ENCODE measurements at regions not wholly inside any gene's neighbourhood (a gene's known extent, or its start where the extent isn't known, plus 50 kb on each side); places are given as distances from the start of the nearest gene placed in this dataset.
"Not testable (repeated sequence)": the region's sequence is repeated elsewhere in the genome, so short reads cannot be mapped to it uniquely, and the experiment has no call there.

DNA sequence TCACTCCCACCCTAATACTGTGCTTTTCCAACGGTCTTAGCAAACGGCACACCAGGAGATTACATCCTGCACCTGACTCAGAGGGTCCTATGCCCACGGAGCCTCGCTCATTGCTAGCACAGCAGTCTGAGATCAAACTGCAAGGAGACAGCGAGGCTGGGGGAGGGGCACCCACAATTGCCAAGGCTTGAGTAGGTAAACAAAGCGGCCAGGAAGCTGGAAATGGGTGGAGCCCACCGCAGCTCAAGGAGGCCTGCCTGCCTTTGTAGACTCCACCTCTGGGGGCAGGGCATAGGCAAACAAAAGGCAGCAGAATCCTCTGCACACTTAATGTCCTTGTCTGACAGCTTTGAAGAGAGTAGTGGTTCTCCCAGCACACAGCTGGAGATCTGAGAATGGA is 450.2 kb downstream of the DIRAS2 start:
- DNase-seq = peak; percentile 16

DNA sequence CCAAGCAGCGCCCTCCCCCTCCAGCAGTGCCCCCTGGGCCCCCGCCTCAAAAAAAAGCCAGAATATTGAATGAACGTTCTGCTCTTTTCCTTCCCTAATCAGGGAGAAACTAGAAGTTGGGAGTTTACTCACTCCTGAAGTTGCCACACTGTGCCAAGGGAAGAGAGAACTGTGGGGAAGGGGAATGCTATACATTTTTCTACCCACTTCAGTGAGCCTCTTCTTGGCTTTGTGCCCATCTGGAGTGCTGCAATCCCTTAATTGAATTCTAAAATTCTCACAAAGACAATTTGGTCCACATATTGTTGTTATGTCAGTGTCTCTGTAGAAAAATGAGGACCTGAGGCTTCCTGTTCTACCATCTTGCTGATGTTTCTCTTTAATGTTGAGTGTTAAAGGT is 443.7 kb downstream of the DIRAS2 start:
- no peak for DNase-seq

DNA sequence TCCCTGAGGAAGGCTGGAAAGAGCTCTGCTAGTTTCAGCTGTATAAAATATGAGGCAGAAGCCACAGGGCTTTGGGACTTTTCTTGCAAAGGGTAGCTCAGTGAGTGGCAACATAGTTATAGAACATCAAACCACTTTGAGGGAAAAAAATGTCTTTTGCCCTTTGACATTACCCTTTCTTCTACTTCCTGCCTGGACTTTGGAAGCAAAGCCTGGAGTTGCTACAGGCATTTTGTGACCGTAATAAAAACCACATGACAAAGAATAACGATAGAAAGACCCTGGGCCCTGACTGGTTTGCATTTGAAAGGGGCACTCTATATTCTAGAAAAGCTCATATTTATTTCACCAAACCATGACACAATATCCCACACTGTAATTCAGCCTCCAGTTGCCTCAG is 440.9 kb downstream of the DIRAS2 start:
- no peak for DNase-seq

DNA sequence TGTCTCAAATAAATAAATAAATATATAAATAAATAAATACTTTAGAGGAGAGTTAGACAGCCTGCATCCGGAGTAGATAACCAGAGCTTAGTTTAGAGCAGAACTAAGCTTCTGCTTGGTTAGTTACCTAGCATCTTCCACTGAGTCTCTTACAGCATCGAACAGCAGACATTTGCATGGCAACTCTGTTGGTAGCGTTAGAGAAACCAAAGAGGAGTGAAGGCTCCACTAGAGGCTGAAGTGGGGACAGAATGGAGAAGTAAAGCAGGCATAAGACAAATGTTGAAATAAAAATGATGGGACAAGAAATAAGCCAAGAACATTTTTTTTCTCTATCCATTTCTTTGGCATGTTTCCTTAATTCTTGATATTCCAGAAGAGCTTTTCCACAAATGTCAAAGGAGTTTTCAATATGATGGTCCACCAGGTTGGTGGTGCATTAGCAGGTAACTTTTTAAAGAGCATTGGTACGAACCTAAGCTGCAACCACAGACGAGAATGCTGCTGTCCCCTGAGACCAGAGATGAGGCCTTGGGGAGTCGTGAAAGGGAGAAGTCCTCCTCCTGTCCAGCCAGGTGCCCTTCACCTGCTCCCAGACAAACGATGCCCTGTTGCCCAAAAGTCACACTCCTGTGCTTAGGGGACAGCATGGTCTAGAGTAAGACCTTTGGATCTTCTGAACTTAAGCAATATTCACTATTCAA is 438.3 kb downstream of the DIRAS2 start:
- no peak for DNase-seq

DNA sequence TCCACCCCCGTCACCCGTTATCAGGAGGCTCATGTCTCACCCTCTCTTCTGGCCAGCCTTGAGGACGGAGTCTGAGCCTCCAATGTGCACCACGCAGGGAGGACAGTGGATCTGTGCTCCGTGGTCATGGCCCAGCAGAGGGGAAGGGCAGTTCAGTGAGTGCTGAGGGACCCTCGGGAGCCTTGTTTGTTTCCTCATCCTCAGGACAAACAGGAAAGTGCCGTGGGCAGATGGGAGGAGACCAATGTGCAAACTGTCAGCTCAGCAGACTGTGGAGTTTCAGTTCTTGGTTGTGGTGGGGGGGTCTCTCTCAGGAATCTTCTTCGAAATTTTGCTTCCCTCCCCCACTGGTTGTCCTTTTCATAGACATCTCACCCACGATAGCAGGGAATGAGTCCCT is 429.6 kb downstream of the DIRAS2 start:
- not testable (repeated sequence) for DNase-seq

DNA sequence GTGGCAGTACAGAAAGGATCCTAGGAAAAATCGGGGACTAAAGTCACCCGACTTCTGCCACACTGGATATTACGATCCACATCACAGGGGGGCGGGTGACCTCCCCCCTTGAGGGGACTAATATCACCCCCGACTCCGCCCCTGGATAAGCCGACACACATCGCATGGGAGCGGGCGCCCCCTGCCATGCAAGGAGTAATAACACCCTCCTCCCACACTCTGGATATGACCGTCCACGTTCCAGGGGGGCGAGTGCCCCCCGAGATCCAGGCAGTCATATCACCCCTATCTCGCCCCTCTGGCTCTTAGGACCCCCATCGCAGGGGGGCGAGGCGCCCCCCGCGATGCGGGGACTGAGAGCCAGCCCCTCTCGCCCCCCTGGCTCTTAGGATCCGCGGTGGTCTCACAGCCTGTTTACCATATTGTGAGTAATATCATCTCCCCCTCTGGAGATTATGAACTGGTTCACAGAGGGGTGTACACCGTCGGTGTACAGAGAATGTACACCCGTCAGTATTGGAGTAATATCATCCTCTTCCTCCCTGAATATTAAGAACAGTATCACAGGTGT is 423.0 kb downstream of the DIRAS2 start:
- DNase-seq = peak; percentile 29

DNA sequence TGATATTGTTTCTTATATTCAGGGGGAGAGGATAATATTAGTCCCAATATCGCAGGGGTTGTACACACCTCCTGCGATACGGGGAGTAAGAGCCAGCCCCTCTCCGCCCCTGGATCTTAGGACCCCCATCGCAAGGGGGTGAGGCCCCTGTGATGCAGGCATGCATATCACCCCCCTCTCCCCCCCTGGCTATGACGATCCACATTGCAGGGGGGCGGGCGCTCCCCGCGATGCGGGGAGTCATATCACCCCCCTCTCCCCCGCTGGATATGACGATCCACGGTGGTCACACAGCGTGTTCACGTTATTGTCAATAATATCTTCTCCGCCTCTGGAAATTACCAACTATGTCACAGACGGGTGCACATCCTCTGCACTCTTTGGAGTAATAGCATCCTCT is 420.7 kb downstream of the DIRAS2 start:
- DNase-seq = not testable (repeated sequence)

DNA sequence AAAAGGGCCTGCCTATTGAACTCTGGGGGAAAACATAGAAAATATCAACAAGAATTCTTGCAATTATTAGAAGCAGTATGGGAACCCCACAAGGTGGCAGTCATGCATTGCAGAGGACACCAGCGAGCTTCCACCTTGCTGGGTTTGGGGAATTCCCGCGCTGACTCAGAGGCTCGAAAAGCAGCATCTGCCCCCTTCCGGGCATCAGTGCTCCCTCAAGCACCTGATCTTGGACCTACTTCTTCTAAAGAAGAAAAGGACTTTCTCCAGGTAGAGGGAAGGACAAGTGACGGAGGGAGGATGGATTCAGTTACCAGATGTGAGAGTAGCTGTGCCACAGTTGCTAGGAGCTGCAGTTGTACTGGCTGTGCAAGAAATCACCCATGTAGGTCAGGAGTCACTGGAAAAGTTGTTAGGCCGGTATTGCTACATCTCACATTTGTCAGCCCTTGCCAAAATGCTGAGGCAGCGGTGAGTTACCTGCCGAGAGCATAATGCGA is 415.7 kb downstream of the DIRAS2 start:
- peak; percentile 62 for DNase-seq

DNA sequence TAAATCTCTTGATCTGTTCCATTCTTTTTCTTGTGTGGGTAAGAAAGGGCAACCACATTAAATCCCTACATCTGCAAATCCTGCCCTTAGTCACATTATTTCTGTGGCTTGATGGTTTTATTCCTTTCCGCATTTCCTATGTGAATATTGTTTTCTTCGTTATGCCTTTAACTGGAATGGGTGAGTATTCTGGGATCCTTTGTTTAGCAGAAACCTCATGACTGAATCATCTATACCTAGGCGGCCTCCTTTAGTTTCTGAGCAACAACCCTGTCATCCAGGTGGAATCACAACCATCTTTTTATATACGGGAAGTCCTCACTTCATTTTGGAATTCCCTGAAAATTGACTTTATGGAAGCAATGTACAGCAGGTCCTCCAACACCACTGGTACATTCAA is 409.5 kb downstream of the DIRAS2 start:
- not testable (repeated sequence) for DNase-seq

DNA sequence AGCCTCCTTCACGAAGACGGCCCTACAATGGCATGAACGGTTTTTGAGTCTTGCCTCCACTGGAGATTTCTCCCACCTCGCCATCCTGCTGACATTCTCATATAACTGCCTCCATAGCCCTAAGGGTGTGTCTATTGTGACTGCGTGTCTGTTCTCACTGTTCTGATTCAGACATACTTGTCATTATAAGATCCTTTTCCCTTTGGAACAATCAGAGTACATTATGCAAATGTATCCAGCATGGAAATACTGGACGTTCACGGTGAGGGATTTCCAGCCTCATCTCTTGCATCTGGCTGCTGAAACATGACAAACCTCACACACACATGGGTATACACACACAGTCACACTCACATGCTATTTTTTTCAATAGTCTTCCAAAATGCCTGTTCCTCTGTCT is 402.1 kb downstream of the DIRAS2 start:
- no peak for DNase-seq

DNA sequence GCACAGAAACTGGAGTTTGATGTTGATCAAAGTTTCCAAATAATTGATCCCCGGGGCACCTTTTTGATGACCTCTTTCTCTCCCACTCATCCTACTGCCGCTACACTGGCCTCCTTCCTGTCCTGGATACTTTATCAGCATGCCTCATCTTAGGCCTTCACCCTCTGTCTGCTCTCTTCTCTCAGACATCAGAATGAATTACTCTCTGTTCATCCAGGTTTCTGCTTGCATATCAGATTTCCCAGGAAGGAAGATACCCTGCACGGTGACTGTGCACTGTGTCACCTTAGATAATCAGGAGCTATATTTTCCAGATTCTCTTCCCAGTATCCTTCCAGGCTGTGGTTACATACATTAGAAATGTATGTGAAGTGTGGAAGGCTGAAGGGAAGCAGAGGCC is 397.0 kb downstream of the DIRAS2 start:
- DNase-seq = no peak

DNA sequence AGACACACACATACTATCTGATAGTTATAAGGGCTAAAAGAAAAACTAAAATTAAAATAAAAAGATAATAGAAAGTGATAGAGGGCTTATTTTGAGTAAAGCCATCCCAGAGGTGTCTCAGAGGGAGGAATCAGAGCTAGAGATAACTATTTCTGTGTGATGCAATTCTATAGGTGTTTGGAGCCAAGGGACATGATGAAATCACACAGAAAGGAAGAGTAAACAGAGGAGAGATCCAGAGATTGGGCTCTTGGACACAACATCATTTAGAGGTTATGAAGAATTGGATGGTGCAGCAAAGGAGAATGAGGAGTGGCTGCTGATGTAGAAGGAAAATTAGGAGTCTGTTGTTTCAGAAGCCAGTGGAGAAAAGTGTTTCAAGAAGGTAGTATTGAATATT is 393.5 kb downstream of the DIRAS2 start:
- no peak for DNase-seq

DNA sequence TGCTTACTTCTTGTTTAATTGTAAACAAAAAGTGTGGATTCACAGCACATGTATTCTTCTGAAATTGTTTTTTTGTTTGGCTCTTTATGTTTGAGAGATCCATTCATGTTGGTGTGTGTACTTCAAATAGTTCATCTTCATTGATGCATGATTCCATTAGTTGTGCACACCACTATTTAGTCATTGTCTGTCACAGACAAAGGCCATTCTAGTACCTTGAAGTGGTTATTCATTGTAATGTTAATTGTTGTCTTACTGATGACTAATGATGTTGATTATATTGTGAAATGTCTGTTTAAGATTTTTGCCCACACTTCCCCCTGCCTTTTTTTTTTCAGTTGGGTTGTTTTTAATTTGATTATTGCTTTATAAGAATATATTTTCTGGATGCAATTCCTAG is 391.3 kb downstream of the DIRAS2 start:
- no peak for DNase-seq

DNA sequence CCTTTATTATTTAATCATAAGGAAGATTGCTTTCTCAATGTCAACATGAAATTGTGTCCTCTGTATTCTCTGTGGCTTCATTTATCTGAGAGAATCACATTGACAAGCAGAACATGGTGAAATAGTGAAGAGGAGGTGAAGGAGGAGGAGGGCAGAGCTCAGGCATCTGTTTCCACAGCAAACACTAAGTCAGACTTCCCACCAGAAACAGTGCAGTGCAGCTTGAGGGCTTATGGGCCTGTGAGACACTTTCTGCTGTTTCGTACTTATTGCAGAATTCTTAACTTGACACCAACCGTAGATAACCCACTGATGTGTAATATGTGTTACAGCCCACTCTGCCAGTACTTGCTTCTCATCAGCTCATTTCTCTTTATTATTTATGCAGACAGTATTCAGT is 386.3 kb downstream of the DIRAS2 start:
- no peak for DNase-seq

DNA sequence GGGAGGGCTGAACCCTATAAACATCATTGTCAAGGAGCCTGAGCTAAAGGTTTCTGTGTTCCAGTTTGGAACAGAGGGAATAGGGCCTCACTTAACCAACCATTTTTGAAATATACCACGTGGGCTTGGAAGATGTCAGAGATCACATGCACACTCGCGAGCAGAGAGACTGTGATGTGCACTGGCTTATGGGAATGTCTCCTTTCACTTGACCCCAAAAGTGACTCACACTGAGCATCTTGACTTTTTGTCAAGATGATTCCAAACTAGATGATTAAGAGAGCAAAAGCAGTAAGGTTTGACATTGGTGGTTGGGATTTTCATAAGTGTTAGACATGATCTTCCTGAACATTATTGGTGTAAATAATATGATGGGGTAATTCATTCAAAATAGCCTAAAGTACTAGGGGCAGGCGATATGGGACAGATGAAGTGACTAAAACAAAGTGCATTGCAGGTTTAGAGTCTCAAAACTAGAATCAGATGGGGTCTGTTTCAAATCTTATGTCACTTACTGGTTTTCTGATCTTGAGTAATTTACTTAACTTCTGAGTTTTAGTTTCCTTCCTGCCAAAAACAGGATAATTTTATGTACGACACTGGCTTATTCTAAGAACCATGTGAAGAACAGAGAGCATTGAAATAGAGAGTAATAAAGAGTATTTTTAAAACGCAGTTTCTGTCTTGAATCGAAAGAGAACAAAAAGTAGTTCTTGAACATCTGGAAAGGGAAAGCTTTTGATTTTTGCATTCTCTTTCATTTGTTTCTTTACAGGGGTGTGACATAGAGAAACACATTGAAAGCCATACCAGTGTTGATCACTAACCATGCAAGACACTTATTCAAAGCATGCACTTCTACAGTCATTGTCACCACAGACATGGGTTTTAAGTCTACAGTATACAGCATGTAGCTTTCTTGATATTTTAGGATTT is 383.0 kb downstream of the DIRAS2 start:
- no peak for DNase-seq

DNA sequence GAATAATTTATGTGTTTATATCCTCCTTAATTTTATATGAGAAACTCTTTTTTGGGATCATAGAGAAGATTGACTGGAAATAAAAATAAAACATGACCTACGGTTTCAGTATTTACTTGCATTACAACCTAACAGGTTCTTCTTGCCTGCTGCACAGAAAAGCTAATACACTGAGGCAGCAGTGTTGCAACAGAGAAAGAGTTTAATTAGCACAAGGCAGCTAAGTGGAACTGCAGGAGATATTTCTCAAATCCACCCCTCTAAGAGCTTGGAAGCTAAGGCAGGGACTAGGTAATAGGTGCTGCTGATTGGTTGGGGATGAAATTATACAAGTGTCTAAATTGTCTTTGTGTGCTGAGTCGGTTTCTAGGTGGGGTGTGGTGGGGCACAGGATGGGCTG is 380.9 kb downstream of the DIRAS2 start:
- DNase-seq = no peak

DNA sequence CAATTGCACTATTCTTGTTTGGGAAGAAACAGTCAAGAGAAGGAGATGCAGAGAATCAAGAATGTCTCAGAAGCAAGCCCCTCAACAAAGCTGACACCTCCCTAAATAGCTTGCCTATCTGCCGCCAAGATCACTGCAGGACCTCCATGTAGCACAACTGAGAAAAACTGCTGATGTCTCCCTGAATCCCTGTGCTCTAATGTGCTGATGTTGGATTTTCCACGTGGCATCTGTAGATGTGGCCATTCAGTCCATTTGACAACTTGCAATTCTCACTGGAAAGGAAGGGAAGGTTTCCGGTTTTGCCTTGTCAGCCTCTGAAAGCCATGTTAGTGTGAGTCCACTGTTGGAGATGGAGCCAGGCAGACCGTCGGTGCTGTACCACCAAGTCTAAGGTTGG is 374.0 kb downstream of the DIRAS2 start:
- DNase-seq = no peak

DNA sequence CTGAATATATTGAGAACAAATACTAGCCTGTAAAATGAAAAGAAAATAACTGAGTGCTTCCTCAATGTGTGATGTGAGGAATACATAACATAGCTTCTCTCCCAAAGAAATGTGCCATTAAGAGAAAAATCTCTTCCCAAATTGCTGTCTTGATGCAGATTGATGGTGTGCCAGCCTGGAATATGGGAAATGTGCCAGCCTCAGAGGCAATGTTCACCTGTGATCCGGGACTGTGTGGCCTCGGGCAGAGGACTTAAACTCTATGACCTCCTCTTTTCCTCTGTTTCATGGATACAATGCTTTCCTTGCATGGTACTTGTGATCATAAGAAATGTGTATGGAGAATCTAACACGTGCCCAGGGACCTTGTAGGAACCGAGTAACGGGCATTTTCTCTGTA is 370.9 kb downstream of the DIRAS2 start:
- no peak for DNase-seq

DNA sequence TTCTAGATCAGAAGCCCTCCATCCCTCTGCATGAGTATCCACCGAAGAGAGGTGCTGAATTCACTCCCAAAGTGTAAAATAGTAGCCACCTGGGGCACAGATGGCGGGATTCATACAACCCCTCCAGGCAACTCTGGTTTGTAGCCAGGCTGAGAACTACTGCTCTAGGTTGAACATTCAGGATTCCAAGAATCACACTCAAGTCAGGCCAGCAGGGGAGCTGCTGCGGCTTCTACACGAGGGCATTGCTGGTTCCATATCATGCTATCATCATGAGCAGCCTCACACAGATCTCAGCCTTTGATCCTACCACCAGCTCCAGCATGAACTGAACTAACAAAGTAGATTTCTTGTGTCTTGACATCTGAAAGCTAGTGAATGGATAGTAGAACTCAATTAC is 367.9 kb downstream of the DIRAS2 start:
- DNase-seq = no peak

DNA sequence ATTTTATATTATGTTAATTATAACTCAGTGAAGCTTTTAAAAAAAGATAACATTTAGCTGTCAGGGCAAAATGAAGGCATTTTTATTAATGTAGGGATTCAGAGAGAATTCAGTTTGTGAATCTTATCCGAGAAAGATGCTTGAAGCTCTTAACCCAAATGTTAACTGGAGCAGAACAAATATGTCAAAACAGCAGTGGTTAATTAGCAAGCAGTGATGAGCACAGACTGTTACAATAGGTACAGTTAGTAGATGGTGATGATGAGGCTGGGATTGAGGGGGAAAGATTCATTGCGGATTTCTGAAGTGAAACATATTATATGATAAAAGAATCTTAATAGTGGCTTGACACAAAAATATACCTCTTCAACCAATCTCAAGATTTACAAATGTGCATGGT is 356.7 kb downstream of the DIRAS2 start:
- DNase-seq = no peak

DNA sequence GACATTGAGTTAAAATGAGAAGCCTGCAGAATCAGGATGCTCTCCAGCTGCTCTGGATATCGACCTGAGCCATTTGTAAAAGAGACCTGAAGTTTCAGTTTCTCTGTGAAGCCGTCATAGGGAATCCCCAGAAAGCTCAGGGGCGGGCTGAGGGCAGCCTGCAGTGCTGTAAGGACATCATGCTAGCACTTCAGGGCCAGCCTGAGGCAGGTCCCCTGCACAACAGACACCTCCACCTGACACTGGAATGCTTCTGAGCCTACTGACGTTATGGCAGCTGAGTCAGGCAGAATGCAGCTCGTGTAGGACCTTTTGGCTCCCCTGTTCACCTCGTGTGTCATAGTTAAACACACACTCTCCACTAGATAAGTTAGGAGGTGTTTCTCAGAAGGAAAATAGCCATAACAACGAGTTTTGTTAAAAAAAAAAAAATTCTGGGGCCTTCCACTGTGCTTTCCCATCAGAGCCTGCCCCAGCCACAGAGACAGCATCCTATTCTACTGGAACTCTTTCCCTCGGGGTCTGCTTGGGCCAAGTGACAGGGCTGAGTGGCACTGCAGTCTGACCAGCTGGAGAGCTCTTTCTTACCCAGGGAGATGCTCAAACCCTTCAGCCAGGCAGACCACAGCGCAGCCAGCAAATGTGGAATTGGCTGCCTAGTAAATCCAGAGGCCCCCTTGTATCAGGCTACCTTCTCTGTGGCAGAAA is 354.9 kb downstream of the DIRAS2 start:
- no peak for DNase-seq

DNA sequence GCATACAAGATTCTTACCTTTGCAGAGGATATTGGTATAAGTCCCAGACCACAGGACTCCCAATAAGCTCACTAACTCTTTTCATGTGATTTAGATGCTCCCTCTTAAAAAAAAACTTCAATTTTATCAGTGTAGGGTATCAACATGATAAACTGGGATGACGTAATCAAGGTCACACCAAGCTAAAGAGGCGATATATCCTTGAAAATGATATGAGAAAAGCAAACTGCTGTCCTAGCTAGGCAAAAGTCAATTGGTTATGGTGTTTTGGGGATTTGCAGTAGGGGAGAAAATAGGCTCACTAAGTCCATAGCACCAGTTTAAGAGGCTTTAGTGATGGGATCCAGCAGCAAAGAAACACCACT is 354.4 kb downstream of the DIRAS2 start:
- DNase-seq = no peak
